Medulla oblongata (tissue), 1 donor: ENCODE measurements at regions not wholly inside any gene's neighbourhood (a gene's known extent, or its start where the extent isn't known, plus 50 kb on each side); places are given as distances from the start of the nearest gene placed in this dataset.
A peak's percentile ranks its signal among the peaks of the same experiment; 100 is the strongest.

ENCODE experiments used
- DNase-seq: peaks from one replicate; pipeline ENCODE4 v3.0.0-alpha.2; 2015; ENCODE audit errors: extremely low spot score

- DNase-seq, result no peak
Measured at GRCh38 chr5:67515762-67516161, 319.2 kb upstream of the CD180 start.

GRCh38 chr5:67515020-67515689 is 318.6 kb upstream of the CD180 start:
- no peak for DNase-seq

DNA sequence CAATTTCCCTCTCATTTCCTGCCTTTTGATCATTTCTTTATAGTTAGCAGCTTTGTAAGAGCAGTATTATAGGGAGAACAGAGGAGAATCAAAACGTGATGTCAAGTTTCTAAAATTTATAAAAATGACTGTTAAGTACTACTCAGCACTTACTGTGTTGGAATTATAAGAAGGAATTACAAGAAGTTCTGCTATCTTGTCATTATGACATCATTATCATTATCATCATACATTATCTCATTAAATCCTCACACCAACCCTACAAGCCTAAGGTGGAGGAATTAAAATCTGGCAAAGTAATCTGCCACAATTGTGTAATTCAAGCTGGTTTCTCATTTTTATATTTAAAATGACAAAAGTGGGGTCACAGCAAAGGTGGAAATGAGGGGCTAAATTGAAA is 316.2 kb upstream of the CD180 start:
- DNase-seq, result no peak

GRCh38 chr5:67511911-67512310 is 315.3 kb upstream of the CD180 start:
- no peak for DNase-seq

GRCh38 chr5:67510204-67510603 is 313.6 kb upstream of the CD180 start:
- no peak for DNase-seq

DNA sequence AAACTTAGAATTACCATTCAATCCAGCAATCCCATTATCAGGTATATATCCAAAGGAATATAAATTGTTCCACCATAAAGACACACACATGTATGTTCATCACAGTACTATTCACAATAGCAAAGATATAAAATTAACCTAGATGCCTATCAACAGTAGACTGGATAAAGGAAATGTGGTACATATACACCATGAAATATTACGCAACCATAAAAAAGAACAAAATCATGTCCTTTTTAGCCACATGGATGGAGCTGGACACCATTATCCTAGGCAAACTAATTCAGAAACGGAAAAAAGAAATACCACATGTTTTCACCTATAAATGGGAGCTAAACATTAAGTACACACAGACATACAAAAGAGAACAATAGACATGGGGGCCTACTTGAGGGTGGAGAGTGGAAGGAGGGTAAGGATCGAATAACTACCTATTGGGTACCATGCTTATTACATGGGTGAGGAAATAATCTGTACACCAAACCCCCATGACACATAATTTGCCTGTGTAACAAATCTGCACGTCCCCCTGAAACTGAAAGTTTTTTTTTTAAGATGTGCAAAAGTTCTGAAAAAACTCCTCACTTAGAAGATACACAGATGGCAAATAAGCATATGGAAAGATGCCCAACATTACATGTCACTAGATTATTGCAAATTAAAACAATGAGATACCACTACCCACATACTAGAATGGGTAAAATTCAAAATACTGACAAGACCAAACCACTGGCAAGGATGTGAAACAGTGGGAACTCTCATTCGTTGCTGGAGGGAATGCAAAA is 313.0 kb upstream of the CD180 start:
- no peak for DNase-seq

GRCh38 chr5:67506241-67506640 is 309.6 kb upstream of the CD180 start:
- no peak for DNase-seq

DNA sequence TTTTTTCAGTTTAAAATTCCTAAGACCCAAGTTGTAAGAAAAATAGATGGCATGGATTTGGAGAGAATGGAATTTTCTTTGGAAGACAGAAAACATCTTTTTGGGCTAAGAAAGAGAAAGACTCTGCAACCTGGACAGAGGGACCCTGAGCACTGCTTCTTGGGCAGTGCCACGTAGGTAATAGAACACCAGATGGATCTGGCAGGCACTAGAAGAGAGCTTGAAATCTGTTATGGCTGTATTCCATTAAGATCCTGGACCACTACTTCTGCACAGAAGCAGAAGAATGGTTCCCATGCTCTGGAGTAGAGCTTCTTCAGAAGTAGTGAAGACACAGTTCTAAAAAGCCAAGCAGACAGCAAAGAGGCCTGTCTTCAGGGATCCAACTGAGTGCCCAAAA is 306.4 kb upstream of the CD180 start:
- no peak for DNase-seq

GRCh38 chr5:67496051-67496450 is 299.5 kb upstream of the CD180 start:
- no peak for DNase-seq

DNA sequence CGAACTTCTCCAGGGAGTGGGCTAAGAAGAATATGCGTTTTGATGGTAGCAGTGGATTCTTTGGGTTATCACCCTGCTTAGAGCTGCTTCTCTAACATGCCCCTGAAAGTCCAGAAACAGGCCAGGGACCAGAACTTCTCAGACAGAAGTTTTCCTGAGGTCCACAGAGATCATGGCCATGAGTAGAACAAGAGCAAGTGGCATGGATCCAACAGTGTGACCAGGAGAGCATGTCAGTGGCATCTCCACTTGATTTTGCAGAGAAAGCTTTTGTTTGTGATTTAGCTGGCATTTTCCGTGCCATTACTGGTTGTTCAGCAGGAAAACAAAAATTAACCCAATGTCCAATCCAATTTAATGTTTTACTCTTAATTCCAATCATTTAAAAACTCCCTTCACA is 298.5 kb upstream of the CD180 start:
- peak; percentile 51 for DNase-seq

GRCh38 chr5:67494186-67494855 is 297.7 kb upstream of the CD180 start:
- peak; percentile 38 for DNase-seq

GRCh38 chr5:67493676-67494075 is 297.1 kb upstream of the CD180 start:
- DNase-seq, result peak; percentile 87

DNA sequence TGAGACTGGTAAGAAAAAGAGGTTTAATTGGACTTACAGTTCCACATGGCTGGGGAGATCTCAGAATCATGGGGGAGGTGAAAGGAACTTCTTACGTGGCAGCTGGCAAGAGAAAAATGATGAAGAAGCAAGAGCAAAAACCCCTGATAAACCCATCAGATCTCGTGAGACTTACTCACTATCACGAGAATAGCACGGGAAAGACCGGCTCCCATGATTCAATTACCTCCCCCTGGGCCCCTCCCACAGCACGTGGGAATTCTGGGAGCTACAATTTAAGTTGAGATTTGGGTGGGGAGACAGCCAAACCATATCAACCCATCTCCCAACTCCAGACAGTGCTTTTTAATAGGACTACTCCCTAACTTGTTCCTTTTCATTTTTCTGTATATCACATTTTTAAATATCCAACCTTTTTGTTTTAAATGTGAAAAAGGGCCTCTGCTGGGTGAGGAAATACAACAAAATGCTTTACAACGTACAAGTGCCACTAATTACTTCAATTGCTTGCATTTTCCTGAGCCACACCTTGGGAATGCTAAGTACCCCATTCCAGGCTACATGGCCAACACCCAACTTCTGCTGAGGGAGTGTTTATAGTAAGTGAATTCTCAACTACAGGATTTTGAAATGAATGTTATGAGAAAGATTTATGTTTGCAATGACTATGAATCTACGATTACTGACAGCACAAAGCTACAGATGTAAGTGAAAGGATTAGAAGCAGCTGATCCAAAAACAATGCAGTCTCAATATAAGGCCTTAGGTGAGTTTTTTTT is 294.1 kb upstream of the CD180 start:
- no peak for DNase-seq

- DNase-seq, result no peak
Measured at GRCh38 chr5:67488885-67489284, 292.3 kb upstream of the CD180 start.

- no peak for DNase-seq
Measured at GRCh38 chr5:67487862-67488261, 291.3 kb upstream of the CD180 start.

GRCh38 chr5:67483453-67484030 is 286.9 kb upstream of the CD180 start:
- no peak for DNase-seq

DNA sequence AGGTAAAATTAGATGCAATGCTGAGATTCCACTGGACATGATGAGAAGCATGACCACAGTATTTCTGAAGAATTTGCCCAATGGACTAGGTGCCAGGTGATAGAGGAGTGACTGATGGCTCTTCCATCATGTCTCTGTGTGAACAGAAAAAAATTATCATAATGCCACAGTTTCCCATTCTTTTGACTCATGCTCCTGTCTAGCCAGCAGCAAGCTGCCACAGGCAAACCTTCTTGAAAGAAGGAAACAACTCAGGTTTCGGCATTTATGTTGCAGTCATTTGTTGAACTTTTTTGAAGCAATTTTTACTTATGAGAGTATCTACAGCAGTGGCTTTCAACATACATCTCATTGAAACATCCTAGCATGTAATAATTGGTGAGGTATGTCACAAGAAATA is 284.8 kb upstream of the CD180 start:
- DNase-seq, result no peak

GRCh38 chr5:67478337-67478736 is 281.7 kb upstream of the CD180 start:
- DNase-seq, result no peak

DNA sequence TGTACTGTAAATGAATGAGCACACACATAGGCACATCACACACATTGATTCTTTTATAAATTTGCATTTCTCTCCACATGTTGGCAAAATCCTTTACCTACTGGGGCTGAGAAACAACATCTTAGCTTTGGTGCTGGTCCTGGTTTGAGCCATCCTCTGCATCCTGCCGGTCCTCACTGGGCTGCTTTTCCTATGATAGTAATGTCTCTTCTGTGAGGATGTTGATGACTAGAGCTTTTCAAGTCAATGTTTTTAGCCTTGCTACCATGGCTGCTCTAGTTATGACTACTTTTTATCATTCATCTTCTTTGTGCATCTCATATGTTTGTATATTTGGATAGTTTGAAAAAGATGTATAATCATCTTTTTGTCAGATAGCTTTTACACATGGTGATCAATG is 280.4 kb upstream of the CD180 start:
- no peak for DNase-seq

- DNase-seq, result no peak
Measured at GRCh38 chr5:67476531-67476930, 279.9 kb upstream of the CD180 start.

DNA sequence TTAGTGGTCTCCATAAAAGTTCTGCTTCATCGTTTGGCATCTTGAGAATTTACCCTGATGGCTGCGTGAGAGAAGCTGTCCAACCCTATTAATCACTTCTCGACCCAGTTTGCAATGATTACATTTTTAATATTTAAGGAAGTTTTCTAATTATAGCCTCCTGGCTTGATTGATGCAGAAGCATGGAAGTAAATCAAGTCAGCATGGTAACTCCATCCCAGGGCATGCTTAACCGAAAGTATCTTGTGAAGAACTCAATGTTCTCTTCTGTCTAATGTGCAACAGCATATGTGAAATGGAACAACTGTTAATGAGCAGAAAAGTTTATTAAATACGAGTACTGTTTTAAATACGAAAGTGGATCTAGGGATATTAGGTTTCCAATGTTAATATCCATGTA is 278.9 kb upstream of the CD180 start:
- no peak for DNase-seq
